PC-3 (cell line): ENCODE measurements at regions not wholly inside any gene's neighbourhood (a gene's known extent, or its start where the extent isn't known, plus 50 kb on each side); places are given as distances from the start of the nearest gene placed in this dataset.

Source experiments
- EZH2phosphoT487 ChIP-seq: fragments of 300-600 bp; sonication (generic); IDR thresholded peaks from 2 replicates; pipeline ENCODE4 v1.6.1; 2018; ENCODE audit warnings: mild to moderate bottlenecking, antibody characterized with exemption, low read length, borderline replicate concordance
- TF ChIP-seq, protein P1 (sequence below): fragments of 300-600 bp; sonication (generic); conservative IDR thresholded peaks from 2 replicates; pipeline ENCODE4 v1.5.1; 2017; ENCODE audit warnings: antibody characterized with exemption, low read depth, mild to moderate bottlenecking, low read length

DNA sequence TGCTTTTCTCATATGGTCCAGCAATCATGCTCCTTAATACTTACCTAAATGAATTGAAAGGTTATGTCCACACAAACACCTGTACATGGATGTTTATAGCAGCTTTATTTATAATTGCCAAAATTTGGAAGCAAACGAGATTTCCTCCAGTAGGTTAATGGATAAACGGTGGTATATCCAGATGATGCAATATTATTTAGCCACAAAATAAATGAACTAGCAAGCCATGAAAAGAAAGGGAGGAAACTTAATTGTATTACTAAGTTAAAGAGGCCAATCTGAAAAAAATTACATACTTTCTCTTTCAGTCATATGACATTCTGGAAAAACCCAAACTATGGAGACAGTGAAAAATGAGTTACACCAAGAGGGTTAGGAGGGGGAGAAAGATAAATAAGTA is 76.3 kb upstream of the LRRC7 start:
- TF ChIP-seq, protein P1, sequence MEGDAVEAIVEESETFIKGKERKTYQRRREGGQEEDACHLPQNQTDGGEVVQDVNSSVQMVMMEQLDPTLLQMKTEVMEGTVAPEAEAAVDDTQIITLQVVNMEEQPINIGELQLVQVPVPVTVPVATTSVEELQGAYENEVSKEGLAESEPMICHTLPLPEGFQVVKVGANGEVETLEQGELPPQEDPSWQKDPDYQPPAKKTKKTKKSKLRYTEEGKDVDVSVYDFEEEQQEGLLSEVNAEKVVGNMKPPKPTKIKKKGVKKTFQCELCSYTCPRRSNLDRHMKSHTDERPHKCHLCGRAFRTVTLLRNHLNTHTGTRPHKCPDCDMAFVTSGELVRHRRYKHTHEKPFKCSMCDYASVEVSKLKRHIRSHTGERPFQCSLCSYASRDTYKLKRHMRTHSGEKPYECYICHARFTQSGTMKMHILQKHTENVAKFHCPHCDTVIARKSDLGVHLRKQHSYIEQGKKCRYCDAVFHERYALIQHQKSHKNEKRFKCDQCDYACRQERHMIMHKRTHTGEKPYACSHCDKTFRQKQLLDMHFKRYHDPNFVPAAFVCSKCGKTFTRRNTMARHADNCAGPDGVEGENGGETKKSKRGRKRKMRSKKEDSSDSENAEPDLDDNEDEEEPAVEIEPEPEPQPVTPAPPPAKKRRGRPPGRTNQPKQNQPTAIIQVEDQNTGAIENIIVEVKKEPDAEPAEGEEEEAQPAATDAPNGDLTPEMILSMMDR = no peak
- TF ChIP-seq EZH2phosphoT487 = no peak
